ENCODE measurements at regions not wholly inside any gene's neighbourhood (a gene's known extent, or its start where the extent isn't known, plus 50 kb on each side); places are given as distances from the start of the nearest gene placed in this dataset.

DNA sequence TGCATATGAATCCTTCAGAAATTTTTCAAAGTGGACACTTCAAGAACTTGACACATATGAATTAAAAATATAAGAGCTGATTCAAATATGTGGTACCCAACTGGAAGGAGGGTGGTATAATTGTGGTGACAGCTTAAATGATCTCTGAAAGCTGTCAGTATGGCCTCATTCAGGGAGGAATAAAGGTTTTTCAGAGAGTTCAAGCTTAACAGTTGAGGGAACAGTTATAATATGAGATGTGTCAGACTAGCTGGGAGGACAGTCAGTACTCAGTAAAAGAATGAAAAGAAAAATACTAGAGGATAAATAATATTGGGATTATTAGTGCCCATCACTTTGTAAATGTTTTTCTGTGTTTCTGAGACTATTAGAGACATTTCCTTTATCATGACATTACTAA is 277.5 kb downstream of the RASSF9 start:
- H3K4me3 ChIP-seq = no peak overlapping the region
- DNase-seq (ENCODE audit: extremely low spot score) = no peak
- H3K4me1 ChIP-seq = no peaks in the 10 kb centered on the region
- no peaks in the 10 kb centered on the region for H3K27me3 ChIP-seq
- no peak for TF ChIP-seq POLR2A (IDR thresholded peaks at IDR 0.05; ENCODE audit: low read depth)
- TF ChIP-seq, protein P1, sequence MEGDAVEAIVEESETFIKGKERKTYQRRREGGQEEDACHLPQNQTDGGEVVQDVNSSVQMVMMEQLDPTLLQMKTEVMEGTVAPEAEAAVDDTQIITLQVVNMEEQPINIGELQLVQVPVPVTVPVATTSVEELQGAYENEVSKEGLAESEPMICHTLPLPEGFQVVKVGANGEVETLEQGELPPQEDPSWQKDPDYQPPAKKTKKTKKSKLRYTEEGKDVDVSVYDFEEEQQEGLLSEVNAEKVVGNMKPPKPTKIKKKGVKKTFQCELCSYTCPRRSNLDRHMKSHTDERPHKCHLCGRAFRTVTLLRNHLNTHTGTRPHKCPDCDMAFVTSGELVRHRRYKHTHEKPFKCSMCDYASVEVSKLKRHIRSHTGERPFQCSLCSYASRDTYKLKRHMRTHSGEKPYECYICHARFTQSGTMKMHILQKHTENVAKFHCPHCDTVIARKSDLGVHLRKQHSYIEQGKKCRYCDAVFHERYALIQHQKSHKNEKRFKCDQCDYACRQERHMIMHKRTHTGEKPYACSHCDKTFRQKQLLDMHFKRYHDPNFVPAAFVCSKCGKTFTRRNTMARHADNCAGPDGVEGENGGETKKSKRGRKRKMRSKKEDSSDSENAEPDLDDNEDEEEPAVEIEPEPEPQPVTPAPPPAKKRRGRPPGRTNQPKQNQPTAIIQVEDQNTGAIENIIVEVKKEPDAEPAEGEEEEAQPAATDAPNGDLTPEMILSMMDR (IDR thresholded peaks at IDR 0.05) = no peak
- TF ChIP-seq EP300 (IDR thresholded peaks at IDR 0.05) = no peak
- TF ChIP-seq POLR2AphosphoS5 (IDR thresholded peaks at IDR 0.05) = no peak
- no peaks in the 10 kb centered on the region for H3K36me3 ChIP-seq
- no peaks in the 10 kb centered on the region for H3K9me3 ChIP-seq
- no peak overlapping the region for H3K27ac ChIP-seq (replicated peaks in 1 of 4)
- intact Hi-C loops (cut with DNase I) = no loop called here

DNA sequence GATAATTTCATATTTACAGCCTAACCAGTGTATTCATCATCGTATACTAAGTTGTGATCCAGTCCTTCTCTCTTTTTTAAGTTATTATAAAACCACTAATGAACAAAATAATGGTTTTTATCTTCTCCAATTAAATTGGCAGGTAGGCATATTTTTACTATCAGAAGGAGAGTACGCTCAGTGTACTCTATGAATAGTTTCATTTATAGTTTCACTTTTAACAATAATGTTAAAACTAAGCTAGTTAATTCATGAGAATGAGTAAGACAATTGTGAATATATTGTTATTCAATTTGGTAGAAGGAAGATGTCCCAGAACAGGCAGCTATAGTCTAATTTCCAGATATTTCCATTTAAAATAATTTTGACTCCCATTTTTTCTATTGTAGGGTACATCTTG is 277.1 kb downstream of the RASSF9 start:
- Histone ChIP-seq H3K9me3 (no peaks in the 10 kb centered on the region), H3K4me3 (no peak overlapping the region), H3K4me1 (no peaks in the 10 kb centered on the region), H3K27me3 (no peaks in the 10 kb centered on the region), H3K27ac (replicated peaks in 1 of 4) (no peak overlapping the region), H3K36me3 (no peaks in the 10 kb centered on the region)
- 97% methylated on average over 2 of the region's 2 CpGs for WGBS
- no peak for DNase-seq (ENCODE audit: extremely low spot score)
- intact Hi-C loops (cut with DNase I) = no loop called here
- TF ChIP-seq EP300 (IDR thresholded peaks at IDR 0.05) (no peak), POLR2AphosphoS5 (IDR thresholded peaks at IDR 0.05) (no peak), POLR2A (IDR thresholded peaks at IDR 0.05; ENCODE audit: low read depth) (no peak)
- TF ChIP-seq, protein P1 (IDR thresholded peaks at IDR 0.05) = no peak

DNA sequence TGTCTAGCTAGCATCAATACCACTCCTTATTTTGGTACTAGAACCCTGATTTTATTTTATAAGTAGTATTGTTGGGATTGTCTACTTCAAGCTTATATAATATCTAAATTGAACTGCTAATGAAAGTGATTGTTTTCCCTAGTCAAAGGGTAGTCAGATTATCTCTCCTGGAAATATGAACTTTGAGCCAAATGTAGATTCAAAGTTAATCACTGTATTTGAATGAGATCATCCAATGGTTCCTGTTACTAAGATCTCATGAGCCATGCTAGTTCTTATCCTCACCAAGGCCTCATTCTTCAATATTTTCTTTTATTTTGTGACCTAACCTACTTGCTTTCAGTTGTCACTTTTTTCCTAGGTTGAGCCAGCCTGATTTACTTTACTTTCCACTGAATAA is 276.7 kb downstream of the RASSF9 start:
- intact Hi-C loops (cut with DNase I) = no loop called here
- TF ChIP-seq POLR2AphosphoS5 (IDR thresholded peaks at IDR 0.05) (no peak), POLR2A (IDR thresholded peaks at IDR 0.05; ENCODE audit: low read depth) (no peak), EP300 (IDR thresholded peaks at IDR 0.05) (no peak)
- TF ChIP-seq, protein P1 (IDR thresholded peaks at IDR 0.05) = no peak
- DNase-seq (ENCODE audit: extremely low spot score) = no peak

DNA sequence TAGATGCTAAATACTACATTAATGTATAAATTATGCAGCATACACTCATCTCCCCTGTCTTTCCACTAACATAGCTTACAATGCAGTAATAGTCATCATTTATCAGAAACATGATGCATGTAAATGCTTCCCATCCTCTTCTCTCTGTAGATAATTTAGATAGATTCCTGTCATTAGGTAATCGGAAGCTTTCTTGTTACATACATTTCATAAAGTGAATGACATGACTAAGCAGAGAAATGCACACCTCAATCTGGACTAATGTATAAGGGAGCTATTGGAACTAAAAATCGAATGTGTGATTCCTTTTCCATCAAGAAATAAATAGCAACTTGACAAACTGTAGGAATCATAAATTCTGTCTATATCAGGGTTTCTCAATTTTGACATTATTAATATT is 273.4 kb downstream of the RASSF9 start:
- no peaks in the 10 kb centered on the region for H3K27me3 ChIP-seq
- no peaks in the 10 kb centered on the region for H3K36me3 ChIP-seq
- intact Hi-C loops (cut with DNase I) = no loop called here
- DNase-seq (ENCODE audit: extremely low spot score) = no peak
- H3K27ac ChIP-seq (replicated peaks in 1 of 4) = no peak overlapping the region
- 81% methylated on average over 2 of the region's 2 CpGs for WGBS
- TF ChIP-seq EP300 (IDR thresholded peaks at IDR 0.05) (no peak), POLR2A (IDR thresholded peaks at IDR 0.05; ENCODE audit: low read depth) (no peak), POLR2AphosphoS5 (IDR thresholded peaks at IDR 0.05) (no peak)
- TF ChIP-seq, protein P1 (IDR thresholded peaks at IDR 0.05) = no peak
- H3K9me3 ChIP-seq = no peaks in the 10 kb centered on the region
- H3K4me1 ChIP-seq = no peaks in the 10 kb centered on the region
- no peak overlapping the region for H3K4me3 ChIP-seq

More for the DNA sequence above, 276.7 kb downstream of the RASSF9 start:
- Histone ChIP-seq H3K27ac (replicated peaks in 1 of 4) (no peak overlapping the region), H3K36me3 (no peaks in the 10 kb centered on the region), H3K4me3 (no peak overlapping the region), H3K4me1 (no peaks in the 10 kb centered on the region), H3K9me3 (no peaks in the 10 kb centered on the region), H3K27me3 (no peaks in the 10 kb centered on the region)

DNA sequence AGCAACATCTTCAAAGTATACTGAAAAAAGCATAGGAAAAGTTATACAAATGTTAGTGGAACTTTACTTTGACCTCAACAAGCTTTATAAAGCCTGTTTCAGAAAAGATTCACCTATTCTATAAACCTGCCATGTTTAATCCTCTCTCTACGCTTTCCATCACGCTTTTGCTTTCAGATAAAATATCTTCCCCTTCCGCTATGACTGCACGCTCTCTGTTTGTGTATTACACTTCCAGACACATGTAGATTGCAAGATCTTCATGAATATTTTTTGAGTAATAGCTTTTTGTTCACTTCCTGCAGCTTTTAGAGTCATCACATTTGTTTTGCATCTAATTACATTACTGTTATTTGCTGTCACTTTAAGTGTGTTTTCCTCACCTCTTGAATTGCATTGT is 271.4 kb downstream of the RASSF9 start:
- Histone ChIP-seq H3K9me3 (no peaks in the 10 kb centered on the region), H3K27me3 (no peaks in the 10 kb centered on the region), H3K36me3 (no peaks in the 10 kb centered on the region), H3K27ac (replicated peaks in 1 of 4) (no peak overlapping the region), H3K4me3 (no peak overlapping the region), H3K4me1 (no peaks in the 10 kb centered on the region)
- intact Hi-C loops (cut with DNase I) = no loop called here
- TF ChIP-seq POLR2A (IDR thresholded peaks at IDR 0.05; ENCODE audit: low read depth) = no peak
- no peak for TF ChIP-seq EP300 (IDR thresholded peaks at IDR 0.05)
- TF ChIP-seq, protein P1 (IDR thresholded peaks at IDR 0.05) = no peak
- no peak for TF ChIP-seq POLR2AphosphoS5 (IDR thresholded peaks at IDR 0.05)
- no peak for DNase-seq (ENCODE audit: extremely low spot score)
- 60% methylated on average over 4 of the region's 4 CpGs for WGBS

Measured in esophagus muscularis mucosa (tissue), 4 donors.